Right cardiac atrium (tissue), 5 donors: ENCODE measurements at regions not wholly inside any gene's neighbourhood (a gene's known extent, or its start where the extent isn't known, plus 50 kb on each side); places are given as distances from the start of the nearest gene placed in this dataset.

Experiments
- ATAC-seq, 2 donors: fragments of 200-7000 bp; cut with Tn5 transposase; one replicate each; pipeline versions ENCODE4 v1.8.0 to v1.9.1; 2020; ENCODE audit warnings: moderate library complexity in 2 of 2, mild to moderate bottlenecking in 1 of 2
- DNase-seq, 3 donors: peaks; one replicate each; pipeline ENCODE4 v3.0.0-alpha.2; 2020
- H3K27ac ChIP-seq: one replicate; pipeline ENCODE4 v1.5.1; 2013; ENCODE audit warnings: mild to moderate bottlenecking, low read length, control low read depth, moderate library complexity
- H3K27me3 ChIP-seq: one replicate; pipeline ENCODE4 v1.6.1; 2013; ENCODE audit not compliant: control insufficient read depth, insufficient read depth
- H3K4me1 ChIP-seq: one replicate; pipeline ENCODE4 v1.6.1; 2013; ENCODE audit warnings: low read length; ENCODE audit not compliant: control insufficient read depth, insufficient read depth
- H3K4me3 ChIP-seq: one replicate; pipeline ENCODE4 v1.5.1; 2013; ENCODE audit warnings: low read length, control low read depth
- H3K9me3 ChIP-seq: one replicate; pipeline ENCODE4 v1.6.1; 2013; ENCODE audit warnings: low read length; ENCODE audit not compliant: control insufficient read depth
- WGBS: extraction: QIAGEN DNeasy Blood & Tissue Kit; methylation state at CpG from one replicate; pipeline ENCODE4 v1.1.7; 2013; 5-methylcytosine and 5-hydroxymethylcytosine counted together
- intact Hi-C, 4 donors: fragments of 100-400 bp; cut with DNase I; formaldehyde crosslinking; loops; one replicate each; pipeline versions ENCODE4 v1.11.0 to v1.14.0; 2022 to 2023
- donor health status: healthy with polysubstance abuse.
- donor health status: DM: no; HTN: yes; CAD: no.
- donor health status: DM: no; HTN: no; CAD: no.
- donor health status: DM: no; HTN: yes; CAD: no; lungs with severe emphysema.
- donor health status: DM: yes; HTN: yes; CAD: no.

DNA sequence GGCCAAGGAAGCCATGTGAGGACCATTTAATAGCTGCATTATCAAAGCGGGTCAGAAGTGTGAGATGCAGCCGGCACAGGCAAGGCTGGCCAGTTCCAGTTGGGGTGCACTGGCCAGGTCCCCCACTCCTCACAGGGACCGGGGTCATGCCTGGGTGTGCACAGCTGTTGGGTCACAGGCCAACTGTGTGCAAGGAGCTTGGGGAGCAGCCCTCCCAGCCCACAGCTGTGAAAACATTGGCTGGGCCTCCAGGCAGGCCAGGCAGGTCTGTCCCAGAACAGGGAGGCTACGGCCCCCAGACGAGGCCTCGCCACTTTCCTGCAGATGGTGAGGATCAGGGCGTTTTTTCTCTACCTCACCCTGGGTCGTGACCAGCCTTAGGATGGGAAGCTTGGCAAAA is 521.0 kb downstream of the NTRK3 start:
- Histone ChIP-seq H3K9me3 (no peaks in the 10 kb centered on the region), H3K4me3 (no peak overlapping the region), H3K4me1 (no peaks in the 10 kb centered on the region), H3K27ac (no peak overlapping the region), H3K27me3 (no peaks in the 10 kb centered on the region)
- ATAC-seq = no peak
- DNase-seq = no peak
- WGBS = 63% methylated on average over 8 of the region's 8 CpGs
- intact Hi-C loops = no loop called here

- ATAC-seq = no peak
- intact Hi-C loops = no loop called here
- Histone ChIP-seq H3K4me3 (no peak overlapping the region), H3K4me1 (no peaks in the 10 kb centered on the region), H3K9me3 (no peaks in the 10 kb centered on the region), H3K27ac (no peak overlapping the region), H3K27me3 (no peaks in the 10 kb centered on the region)
- no peak for DNase-seq
- 79% methylated on average over 11 of the region's 11 CpGs for WGBS
Measured at GRCh38 chr15:87734571-87735373, 521.8 kb downstream of the NTRK3 start.

- H3K4me1 ChIP-seq = no peaks in the 10 kb centered on the region
- no peak for ATAC-seq
- 91% methylated on average over 5 of the region's 5 CpGs for WGBS
- H3K27me3 ChIP-seq = no peaks in the 10 kb centered on the region
- no peak overlapping the region for H3K4me3 ChIP-seq
- H3K9me3 ChIP-seq = no peaks in the 10 kb centered on the region
- intact Hi-C loops = no loop called here
- no peak for DNase-seq
- H3K27ac ChIP-seq = no peak overlapping the region
Measured at GRCh38 chr15:87733977-87734376, 522.6 kb downstream of the NTRK3 start.

GRCh38 chr15:87733541-87733941 is 523.0 kb downstream of the NTRK3 start:
- WGBS = 50% methylated on average over 4 of the region's 4 CpGs
- intact Hi-C loops = no loop called here

GRCh38 chr15:87732976-87733375 is 523.6 kb downstream of the NTRK3 start:
- ATAC-seq = peak in 1 of 2 donors; percentile 36
- Histone ChIP-seq H3K27ac (no peak overlapping the region), H3K27me3 (no peaks in the 10 kb centered on the region), H3K4me3 (no peak overlapping the region), H3K4me1 (no peaks in the 10 kb centered on the region), H3K9me3 (no peaks in the 10 kb centered on the region)
- no peak for DNase-seq
- intact Hi-C loops = no loop called here
- WGBS = 58% methylated on average over 4 of the region's 4 CpGs

More at GRCh38 chr15:87733541-87733941, 523.0 kb downstream of the NTRK3 start:
- Histone ChIP-seq H3K27ac (no peak overlapping the region), H3K27me3 (no peaks in the 10 kb centered on the region), H3K9me3 (no peaks in the 10 kb centered on the region), H3K4me3 (no peak overlapping the region), H3K4me1 (no peaks in the 10 kb centered on the region)
- ATAC-seq = no peak
- no peak for DNase-seq

DNA sequence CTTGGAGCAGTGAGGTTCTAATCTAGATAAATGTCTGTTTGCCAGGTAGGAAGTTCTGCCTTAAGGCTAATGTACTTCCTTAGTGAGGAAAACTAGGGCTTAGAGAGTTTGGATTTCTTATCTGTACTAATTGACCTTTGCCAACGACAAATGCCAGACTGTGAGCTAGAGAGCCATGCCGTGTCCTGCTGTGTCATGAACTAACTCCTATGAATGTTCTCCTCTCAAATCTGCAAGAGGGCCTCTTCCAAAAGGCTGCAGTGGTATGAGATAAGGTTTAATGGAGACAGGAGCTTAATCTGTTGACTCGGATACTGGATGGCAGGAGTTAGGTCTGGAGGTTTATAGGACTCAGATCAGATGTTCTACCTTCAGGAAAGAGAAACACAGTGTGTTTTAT is 524.9 kb downstream of the NTRK3 start:
- Histone ChIP-seq H3K4me3 (no peak overlapping the region), H3K27ac (no peak overlapping the region), H3K9me3 (no peaks in the 10 kb centered on the region), H3K27me3 (no peaks in the 10 kb centered on the region), H3K4me1 (no peaks in the 10 kb centered on the region)
- DNase-seq (no peak), ATAC-seq (no peak)
- intact Hi-C loops = no loop called here
- WGBS = 21% methylated on average over 3 of the region's 3 CpGs

- no peak overlapping the region for H3K27ac ChIP-seq
- DNase-seq = no peak
- no peak for ATAC-seq
- H3K9me3 ChIP-seq = no peaks in the 10 kb centered on the region
- intact Hi-C loops = no loop called here
- H3K4me3 ChIP-seq = no peak overlapping the region
- H3K27me3 ChIP-seq = no peaks in the 10 kb centered on the region
- 93% methylated on average over 2 of the region's 2 CpGs for WGBS
- H3K4me1 ChIP-seq = no peaks in the 10 kb centered on the region
Measured at GRCh38 chr15:87730706-87731105, 525.8 kb downstream of the NTRK3 start.

- H3K4me3 ChIP-seq = no peak overlapping the region
- no peak for DNase-seq
- intact Hi-C loops = no loop called here
- H3K9me3 ChIP-seq = no peaks in the 10 kb centered on the region
- no peak overlapping the region for H3K27ac ChIP-seq
- no peaks in the 10 kb centered on the region for H3K4me1 ChIP-seq
- H3K27me3 ChIP-seq = no peaks in the 10 kb centered on the region
- no peak for ATAC-seq
- 78% methylated on average over 2 of the region's 2 CpGs for WGBS
Measured at GRCh38 chr15:87728998-87729397, 527.5 kb downstream of the NTRK3 start.

GRCh38 chr15:87727073-87727472 is 529.5 kb downstream of the NTRK3 start:
- Histone ChIP-seq H3K27ac (no peak overlapping the region), H3K9me3 (no peaks in the 10 kb centered on the region), H3K27me3 (no peaks in the 10 kb centered on the region), H3K4me3 (no peak overlapping the region), H3K4me1 (no peaks in the 10 kb centered on the region)
- DNase-seq = no peak
- ATAC-seq = no peak
- 67% methylated on average over 2 of the region's 2 CpGs for WGBS
- intact Hi-C loops = no loop called here

DNA sequence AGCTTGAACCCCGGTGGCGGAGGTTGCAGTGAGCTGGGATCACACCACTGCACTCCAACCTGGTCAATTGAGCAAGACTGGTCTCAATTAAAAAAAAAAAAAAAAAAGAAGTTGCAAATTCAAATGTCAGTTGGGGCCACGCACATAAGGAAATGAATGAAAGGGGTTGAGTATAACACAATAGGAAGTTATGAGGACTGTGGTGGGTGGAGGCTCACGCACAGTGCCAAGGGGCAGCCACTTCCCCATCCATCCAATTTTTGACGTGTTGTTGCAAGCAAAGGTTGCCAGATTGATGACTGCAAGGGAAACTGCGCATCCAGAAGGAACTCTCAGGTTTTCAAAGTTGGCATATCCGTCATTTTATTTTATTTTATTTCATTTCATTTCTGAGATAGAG is 532.2 kb downstream of the NTRK3 start:
- peak; percentile 40 to 59 for ATAC-seq
- WGBS = 57% methylated on average over 7 of the region's 7 CpGs

GRCh38 chr15:87722941-87723691 is 533.4 kb downstream of the NTRK3 start:
- no peaks in the 10 kb centered on the region for H3K27me3 ChIP-seq
- 57% methylated on average over 1 of the region's 1 CpG for WGBS
- DNase-seq (no peak), ATAC-seq (no peak)
- no peaks in the 10 kb centered on the region for H3K9me3 ChIP-seq
- no peak overlapping the region for H3K27ac ChIP-seq
- H3K4me1 ChIP-seq = no peaks in the 10 kb centered on the region
- no peak overlapping the region for H3K4me3 ChIP-seq
- intact Hi-C loops = no loop called here

More for the DNA sequence above, 532.2 kb downstream of the NTRK3 start:
- Histone ChIP-seq H3K9me3 (no peaks in the 10 kb centered on the region), H3K27ac (no peak overlapping the region), H3K4me1 (no peaks in the 10 kb centered on the region), H3K4me3 (no peak overlapping the region), H3K27me3 (no peaks in the 10 kb centered on the region)
- DNase-seq = peak in 2 of 3 donors; percentile 52 to 63
- intact Hi-C loops = no loop called here
